ENCODE measurements at regions not wholly inside any gene's neighbourhood (a gene's known extent, or its start where the extent isn't known, plus 50 kb on each side); places are given as distances from the start of the nearest gene placed in this dataset.

DNA sequence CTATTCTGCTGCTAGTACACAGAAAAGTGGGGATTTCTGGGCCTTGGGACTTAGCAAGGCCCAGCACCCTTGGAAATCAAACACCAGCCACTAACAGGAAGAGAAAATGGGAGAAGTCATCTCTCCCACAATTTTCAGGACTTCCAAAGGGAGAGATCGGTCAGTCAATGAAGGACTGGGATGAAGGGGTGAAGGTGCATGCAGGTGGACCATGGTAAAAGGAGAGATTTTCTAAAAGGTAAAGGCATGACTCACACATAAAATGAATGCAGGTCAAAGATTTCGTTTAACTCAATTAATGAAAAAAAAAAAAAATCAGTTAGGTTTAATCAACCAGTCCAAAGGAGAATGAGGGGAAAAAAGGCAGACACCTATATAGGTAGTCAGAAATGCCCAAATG is 176.4 kb upstream of the PROK2 start:
- no peak overlapping the region for H2AFZ ChIP-seq (ENCODE audit: low read length)
- no peak overlapping the region for H3K4me3 ChIP-seq (ENCODE audit: low read length)
- TF ChIP-seq EZH2phosphoT487 (IDR thresholded peaks at IDR 0.05; ENCODE audit: low read length) = no peak
- TF ChIP-seq, protein P1, sequence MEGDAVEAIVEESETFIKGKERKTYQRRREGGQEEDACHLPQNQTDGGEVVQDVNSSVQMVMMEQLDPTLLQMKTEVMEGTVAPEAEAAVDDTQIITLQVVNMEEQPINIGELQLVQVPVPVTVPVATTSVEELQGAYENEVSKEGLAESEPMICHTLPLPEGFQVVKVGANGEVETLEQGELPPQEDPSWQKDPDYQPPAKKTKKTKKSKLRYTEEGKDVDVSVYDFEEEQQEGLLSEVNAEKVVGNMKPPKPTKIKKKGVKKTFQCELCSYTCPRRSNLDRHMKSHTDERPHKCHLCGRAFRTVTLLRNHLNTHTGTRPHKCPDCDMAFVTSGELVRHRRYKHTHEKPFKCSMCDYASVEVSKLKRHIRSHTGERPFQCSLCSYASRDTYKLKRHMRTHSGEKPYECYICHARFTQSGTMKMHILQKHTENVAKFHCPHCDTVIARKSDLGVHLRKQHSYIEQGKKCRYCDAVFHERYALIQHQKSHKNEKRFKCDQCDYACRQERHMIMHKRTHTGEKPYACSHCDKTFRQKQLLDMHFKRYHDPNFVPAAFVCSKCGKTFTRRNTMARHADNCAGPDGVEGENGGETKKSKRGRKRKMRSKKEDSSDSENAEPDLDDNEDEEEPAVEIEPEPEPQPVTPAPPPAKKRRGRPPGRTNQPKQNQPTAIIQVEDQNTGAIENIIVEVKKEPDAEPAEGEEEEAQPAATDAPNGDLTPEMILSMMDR (IDR thresholded peaks at IDR 0.05; ENCODE audit: low read length) = no peak
- TF ChIP-seq EZH2 (optimal IDR thresholded peaks at IDR 0.05; ENCODE audit: low read depth, low read length) = no peak
- H3F3A ChIP-seq (ENCODE audit: insufficient read depth, low read length) = no peaks in the 10 kb centered on the region
- H3K9ac ChIP-seq (ENCODE audit: low read length) = no peak overlapping the region
- H3K27me3 ChIP-seq (replicated peaks; ENCODE audit: insufficient read depth, low read length) = no peaks in the 10 kb centered on the region
- H3K4me2 ChIP-seq (ENCODE audit: low read depth, low read length) = no peak overlapping the region
- no peaks in the 10 kb centered on the region for H3K9me2 ChIP-seq (replicated peaks; ENCODE audit: insufficient read depth, low read length)
- DNase-seq = no peak
- H3K9me3 ChIP-seq (replicated peaks; ENCODE audit: insufficient read depth, low read length) = no peaks in the 10 kb centered on the region
- 0 out of 2 replicates have a peak, but pooled peaks cover 2% of the 10 kb centered on the region for H3K4me1 ChIP-seq (ENCODE audit: low read length)
- no peak overlapping the region for H3K27ac ChIP-seq (ENCODE audit: low read length)
- no peaks in the 10 kb centered on the region for H4K20me1 ChIP-seq (ENCODE audit: insufficient read depth, low read length)
- H3K79me2 ChIP-seq (ENCODE audit: low read length) = no peaks in the 10 kb centered on the region
- H3K36me3 ChIP-seq (replicated peaks; ENCODE audit: insufficient read depth, low read length) = no peaks in the 10 kb centered on the region

DNA sequence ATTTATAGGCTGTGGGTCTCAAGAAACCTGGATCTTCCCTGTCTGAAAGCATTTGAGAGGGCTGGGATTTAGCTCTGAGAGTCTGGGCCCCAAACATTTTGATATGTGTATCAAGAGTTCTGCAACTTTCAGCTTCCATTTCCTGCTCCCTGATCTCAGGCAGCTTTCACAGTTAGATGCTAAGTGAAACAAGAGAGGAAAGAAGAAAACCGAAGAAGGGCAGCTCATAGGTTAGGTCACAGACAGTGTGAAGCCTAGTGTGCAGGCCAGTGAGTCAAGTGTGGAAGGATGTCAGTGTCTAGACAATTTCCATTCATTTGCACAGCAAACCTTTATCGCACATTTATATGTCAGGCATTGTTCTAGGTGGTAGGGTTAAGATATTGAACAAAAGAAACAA is 173.6 kb upstream of the PROK2 start:
- Histone ChIP-seq H3K4me1 (ENCODE audit: low read length) (0 out of 2 replicates have a peak, but pooled peaks cover 5% of the 10 kb centered on the region), H3K27me3 (replicated peaks; ENCODE audit: insufficient read depth, low read length) (no peaks in the 10 kb centered on the region), H3K9ac (ENCODE audit: low read length) (no peak overlapping the region), H3K9me2 (replicated peaks; ENCODE audit: insufficient read depth, low read length) (no peaks in the 10 kb centered on the region), H3F3A (ENCODE audit: insufficient read depth, low read length) (no peaks in the 10 kb centered on the region), H3K4me2 (ENCODE audit: low read depth, low read length) (no peak overlapping the region), H3K9me3 (replicated peaks; ENCODE audit: insufficient read depth, low read length) (no peaks in the 10 kb centered on the region), H3K79me2 (ENCODE audit: low read length) (no peaks in the 10 kb centered on the region), H4K20me1 (ENCODE audit: insufficient read depth, low read length) (no peaks in the 10 kb centered on the region), H3K36me3 (replicated peaks; ENCODE audit: insufficient read depth, low read length) (no peaks in the 10 kb centered on the region), H3K27ac (ENCODE audit: low read length) (no peak overlapping the region), H3K4me3 (ENCODE audit: low read length) (no peak overlapping the region), H2AFZ (ENCODE audit: low read length) (no peak overlapping the region)
- no peak for TF ChIP-seq EZH2 (optimal IDR thresholded peaks at IDR 0.05; ENCODE audit: low read depth, low read length)
- TF ChIP-seq, protein P1 (IDR thresholded peaks at IDR 0.05; ENCODE audit: low read length) = no peak
- TF ChIP-seq EZH2phosphoT487 (IDR thresholded peaks at IDR 0.05; ENCODE audit: low read length) = no peak
- no peak for DNase-seq

DNA sequence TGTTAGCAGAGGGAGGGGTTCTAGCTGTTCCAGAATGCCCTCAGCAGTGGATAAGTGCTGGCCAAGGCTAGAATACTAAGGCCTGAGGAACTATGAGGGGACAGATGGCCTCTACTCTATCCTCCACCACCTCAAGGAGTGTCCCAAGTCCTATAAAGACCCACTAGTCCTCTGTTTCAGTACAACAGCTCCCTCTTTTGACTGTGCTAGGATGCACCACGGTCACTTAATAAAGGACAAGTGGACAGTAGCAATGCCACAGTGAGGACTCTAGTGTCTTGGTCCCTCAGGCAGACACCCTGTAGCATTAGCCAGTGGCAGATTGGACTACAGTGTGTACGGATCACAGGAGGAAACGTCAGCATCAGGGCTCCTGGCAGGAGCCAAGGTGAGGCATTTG is 171.8 kb upstream of the PROK2 start:
- no peaks in the 10 kb centered on the region for H4K20me1 ChIP-seq (ENCODE audit: insufficient read depth, low read length)
- H2AFZ ChIP-seq (ENCODE audit: low read length) = no peak overlapping the region
- H3K4me3 ChIP-seq (ENCODE audit: low read length) = no peak overlapping the region
- no peak for DNase-seq
- no peaks in the 10 kb centered on the region for H3K36me3 ChIP-seq (replicated peaks; ENCODE audit: insufficient read depth, low read length)
- H3K27me3 ChIP-seq (replicated peaks; ENCODE audit: insufficient read depth, low read length) = no peaks in the 10 kb centered on the region
- TF ChIP-seq EZH2phosphoT487 (IDR thresholded peaks at IDR 0.05; ENCODE audit: low read length) = no peak
- H3K9me3 ChIP-seq (replicated peaks; ENCODE audit: insufficient read depth, low read length) = no peaks in the 10 kb centered on the region
- no peaks in the 10 kb centered on the region for H3K9me2 ChIP-seq (replicated peaks; ENCODE audit: insufficient read depth, low read length)
- 0 out of 2 replicates have a peak, but pooled peaks cover 5% of the 10 kb centered on the region for H3K4me1 ChIP-seq (ENCODE audit: low read length)
- no peaks in the 10 kb centered on the region for H3K79me2 ChIP-seq (ENCODE audit: low read length)
- H3F3A ChIP-seq (ENCODE audit: insufficient read depth, low read length) = no peaks in the 10 kb centered on the region
- no peak overlapping the region for H3K4me2 ChIP-seq (ENCODE audit: low read depth, low read length)
- no peak overlapping the region for H3K9ac ChIP-seq (ENCODE audit: low read length)
- H3K27ac ChIP-seq (ENCODE audit: low read length) = no peak overlapping the region

DNA sequence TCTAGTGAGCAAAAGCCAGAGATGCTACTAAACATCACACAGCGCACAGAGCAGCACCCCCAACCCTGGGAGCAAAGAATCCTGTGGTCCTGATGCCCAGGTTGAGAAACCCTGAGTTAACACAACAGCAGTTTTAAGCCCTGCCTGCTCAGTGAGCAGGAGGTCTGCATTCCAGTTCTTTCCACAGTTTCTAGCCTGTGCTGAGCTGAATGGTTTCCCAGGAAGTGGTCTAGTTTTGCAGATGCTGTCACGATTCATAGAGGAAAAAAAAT is 171.1 kb upstream of the PROK2 start:
- Histone ChIP-seq H3K27ac (ENCODE audit: low read length) (no peak overlapping the region), H4K20me1 (ENCODE audit: insufficient read depth, low read length) (no peaks in the 10 kb centered on the region), H3F3A (ENCODE audit: insufficient read depth, low read length) (no peaks in the 10 kb centered on the region), H3K9me3 (replicated peaks; ENCODE audit: insufficient read depth, low read length) (no peaks in the 10 kb centered on the region), H2AFZ (ENCODE audit: low read length) (no peak overlapping the region), H3K9me2 (replicated peaks; ENCODE audit: insufficient read depth, low read length) (no peaks in the 10 kb centered on the region), H3K9ac (ENCODE audit: low read length) (no peak overlapping the region), H3K4me3 (ENCODE audit: low read length) (no peak overlapping the region), H3K36me3 (replicated peaks; ENCODE audit: insufficient read depth, low read length) (no peaks in the 10 kb centered on the region), H3K79me2 (ENCODE audit: low read length) (no peaks in the 10 kb centered on the region), H3K27me3 (replicated peaks; ENCODE audit: insufficient read depth, low read length) (no peaks in the 10 kb centered on the region), H3K4me1 (ENCODE audit: low read length) (0 out of 2 replicates have a peak, but pooled peaks cover 5% of the 10 kb centered on the region), H3K4me2 (ENCODE audit: low read depth, low read length) (no peak overlapping the region)
- TF ChIP-seq, protein P1 (IDR thresholded peaks at IDR 0.05; ENCODE audit: low read length) = no peak
- TF ChIP-seq EZH2 (optimal IDR thresholded peaks at IDR 0.05; ENCODE audit: low read depth, low read length) (no peak), EZH2phosphoT487 (IDR thresholded peaks at IDR 0.05; ENCODE audit: low read length) (no peak)
- no peak for DNase-seq
